Ovary (tissue), 3 donors: ENCODE measurements at regions not wholly inside any gene's neighbourhood (a gene's known extent, or its start where the extent isn't known, plus 50 kb on each side); places are given as distances from the start of the nearest gene placed in this dataset.

Experiments
- EP300 ChIP-seq: sonication (generic); formaldehyde crosslinking; IDR thresholded peaks from one replicate; pipeline ENCODE4 v1.6.1; 2017; ENCODE audit warnings: antibody characterized with exemption
- POLR2A ChIP-seq: fragments of 450-650 bp; IDR thresholded peaks from one replicate; pipeline ENCODE4 v1.6.1; 2017; ENCODE audit warnings: antibody characterized with exemption, mild to moderate bottlenecking, moderate library complexity
- TF ChIP-seq, protein P1 (sequence below), 3 donors: fragments of 450-650 bp in 2 of 3; fragments of 200-600 bp in 1 of 3; IDR thresholded peaks; one replicate each; pipeline versions ENCODE4 v1.5.1 to v1.8.0; 2016 to 2022; ENCODE audit warnings: antibody characterized with exemption in 3 of 3, mild to moderate bottlenecking in 1 of 3
- donor health status: DM: no; HTN: no; CAD: no.

GRCh38 chr3:103170651-103171050, 735.8 kb downstream of the ZPLD1 start:
- TF ChIP-seq, protein P1, sequence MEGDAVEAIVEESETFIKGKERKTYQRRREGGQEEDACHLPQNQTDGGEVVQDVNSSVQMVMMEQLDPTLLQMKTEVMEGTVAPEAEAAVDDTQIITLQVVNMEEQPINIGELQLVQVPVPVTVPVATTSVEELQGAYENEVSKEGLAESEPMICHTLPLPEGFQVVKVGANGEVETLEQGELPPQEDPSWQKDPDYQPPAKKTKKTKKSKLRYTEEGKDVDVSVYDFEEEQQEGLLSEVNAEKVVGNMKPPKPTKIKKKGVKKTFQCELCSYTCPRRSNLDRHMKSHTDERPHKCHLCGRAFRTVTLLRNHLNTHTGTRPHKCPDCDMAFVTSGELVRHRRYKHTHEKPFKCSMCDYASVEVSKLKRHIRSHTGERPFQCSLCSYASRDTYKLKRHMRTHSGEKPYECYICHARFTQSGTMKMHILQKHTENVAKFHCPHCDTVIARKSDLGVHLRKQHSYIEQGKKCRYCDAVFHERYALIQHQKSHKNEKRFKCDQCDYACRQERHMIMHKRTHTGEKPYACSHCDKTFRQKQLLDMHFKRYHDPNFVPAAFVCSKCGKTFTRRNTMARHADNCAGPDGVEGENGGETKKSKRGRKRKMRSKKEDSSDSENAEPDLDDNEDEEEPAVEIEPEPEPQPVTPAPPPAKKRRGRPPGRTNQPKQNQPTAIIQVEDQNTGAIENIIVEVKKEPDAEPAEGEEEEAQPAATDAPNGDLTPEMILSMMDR (IDR thresholded peaks at IDR 0.05), result no peak
- TF ChIP-seq EP300 (no peak), POLR2A (no peak)
